CD4-positive, CD25-positive, alpha-beta regulatory T cell (primary cell): ENCODE measurements at regions not wholly inside any gene's neighbourhood (a gene's known extent, or its start where the extent isn't known, plus 50 kb on each side); places are given as distances from the start of the nearest gene placed in this dataset.

Source experiments
- ATAC-seq, 2 donors: fragments of 150-1000 bp; cut with Tn5 transposase; one replicate each; pipeline ENCODE4 v1.10.0; 2021; ENCODE audit warnings: low read depth in 2 of 2, moderate number of reproducible peaks in 2 of 2, moderate library complexity in 1 of 2
- DNase-seq, 3 donors: peaks; one replicate each; pipeline versions ENCODE4 v3.0.0 to v3.0.0-alpha.2; 2012 to 2022; ENCODE audit warnings: mixed read lengths in 1 of 3
- H3K27ac ChIP-seq: one replicate; pipeline ENCODE4 v1.7.0; 2013; ENCODE audit warnings: mild to moderate bottlenecking, low read length; ENCODE audit not compliant: insufficient read depth, poor library complexity, severe bottlenecking
- H3K27me3 ChIP-seq: one replicate; pipeline ENCODE4 v1.7.0; 2013; ENCODE audit warnings: low read length; ENCODE audit not compliant: control insufficient read depth, insufficient read depth
- H3K36me3 ChIP-seq: one replicate; pipeline ENCODE4 v1.7.0; 2013; ENCODE audit warnings: mild to moderate bottlenecking, low read length, moderate library complexity; ENCODE audit not compliant: control insufficient read depth, insufficient read depth
- H3K4me1 ChIP-seq: 2 replicates; pipeline ENCODE4 v1.7.0; 2013; ENCODE audit warnings: mild to moderate bottlenecking, low read length; ENCODE audit not compliant: insufficient read depth, control insufficient read depth, poor library complexity, severe bottlenecking
- H3K4me3 ChIP-seq: one replicate; pipeline ENCODE4 v1.7.0; 2013; ENCODE audit warnings: low read depth, mild to moderate bottlenecking, low read length, moderate library complexity
- H3K9me3 ChIP-seq, 2 experiments: 1 replicate in 1 of 2; 2 replicates in 1 of 2; pipeline ENCODE4 v1.7.0; 2013; ENCODE audit warnings: low read length in 2 of 2, mild to moderate bottlenecking in 1 of 2, moderate library complexity in 1 of 2; ENCODE audit not compliant: control insufficient read depth in 2 of 2
- H3K27ac Mint-ChIP-seq, 3 donors: one replicate each; pipeline ENCODE4 v1.8.0; 2020 to 2022; ENCODE audit warnings: mild to moderate bottlenecking in 3 of 3, mixed read lengths in 3 of 3, moderate library complexity in 2 of 3
- H3K27me3 Mint-ChIP-seq: one replicate; pipeline ENCODE4 v1.8.0; 2022; ENCODE audit warnings: mild to moderate bottlenecking, mixed read lengths
- H3K36me3 Mint-ChIP-seq: one replicate; pipeline ENCODE4 v1.8.0; 2020; ENCODE audit warnings: mixed read lengths
- H3K4me1 Mint-ChIP-seq, 4 donors: one replicate each; pipeline ENCODE4 v1.8.0; 2020 to 2022; ENCODE audit warnings: mixed read lengths in 4 of 4, mild to moderate bottlenecking in 1 of 4
- H3K4me3 Mint-ChIP-seq, 4 donors: one replicate each; pipeline ENCODE4 v1.8.0; 2020 to 2022; ENCODE audit warnings: mild to moderate bottlenecking in 4 of 4, mixed read lengths in 4 of 4, moderate library complexity in 3 of 4
- H3K9me3 Mint-ChIP-seq, 7 donors: one replicate each; pipeline ENCODE4 v1.8.0; 2020 to 2022; ENCODE audit warnings: mixed read lengths in 7 of 7, mild to moderate bottlenecking in 3 of 7, moderate library complexity in 2 of 7

- no peaks in the 10 kb centered on the region for H3K4me1 Mint-ChIP-seq
- H3K36me3 ChIP-seq = no peaks in the 10 kb centered on the region
- no peak for DNase-seq
- H3K9me3 ChIP-seq = peaks cover 0 to 6% of the 10 kb centered on the region in 2 experiments
- H3K36me3 Mint-ChIP-seq = no peaks in the 10 kb centered on the region
- no peak overlapping the region for H3K4me3 ChIP-seq
- no peak overlapping the region for H3K27ac ChIP-seq
- ATAC-seq = no peak
- no peak overlapping the region for H3K4me3 Mint-ChIP-seq
- no peaks in the 10 kb centered on the region for H3K27me3 Mint-ChIP-seq
- H3K27ac Mint-ChIP-seq = no peak overlapping the region
- H3K9me3 Mint-ChIP-seq = peaks cover 0 to 35% (median 4%) of the 10 kb centered on the region in 7 donors
- no peaks in the 10 kb centered on the region for H3K4me1 ChIP-seq
- H3K27me3 ChIP-seq = no peaks in the 10 kb centered on the region
Observed at GRCh38 chr11:80529726-80530125, 1088.9 kb upstream of the TENM4 start.

- H3K4me3 Mint-ChIP-seq = no peak overlapping the region
- no peak for ATAC-seq
Observed at GRCh38 chr11:80525663-80526405, 1085.0 kb upstream of the TENM4 start.

GRCh38 chr11:80524349-80524748 lies 1083.5 kb upstream of the TENM4 start:
- no peaks in the 10 kb centered on the region for H3K27me3 Mint-ChIP-seq
- no peak for DNase-seq

More at GRCh38 chr11:80525663-80526405, 1085.0 kb upstream of the TENM4 start:
- H3K36me3 ChIP-seq = no peaks in the 10 kb centered on the region
- Mint-ChIP-seq H3K4me1 (no peaks in the 10 kb centered on the region), H3K9me3 (peaks cover 0 to 18% (median 0%) of the 10 kb centered on the region in 7 donors), H3K36me3 (no peaks in the 10 kb centered on the region), H3K27me3 (no peaks in the 10 kb centered on the region), H3K27ac (no peak overlapping the region)
- no peak overlapping the region for H3K4me3 ChIP-seq
- H3K27me3 ChIP-seq = no peaks in the 10 kb centered on the region
- H3K9me3 ChIP-seq = no peaks in the 10 kb centered on the region
- H3K27ac ChIP-seq = no peak overlapping the region
- no peak for DNase-seq
- no peaks in the 10 kb centered on the region for H3K4me1 ChIP-seq

GRCh38 chr11:80523057-80523456 lies 1082.2 kb upstream of the TENM4 start:
- Histone ChIP-seq H3K4me3 (no peak overlapping the region), H3K36me3 (no peaks in the 10 kb centered on the region), H3K9me3 (peaks cover 0 to 3% of the 10 kb centered on the region in 2 experiments), H3K4me1 (no peaks in the 10 kb centered on the region), H3K27me3 (no peaks in the 10 kb centered on the region), H3K27ac (no peak overlapping the region)
- no peak overlapping the region for H3K4me3 Mint-ChIP-seq
- peaks cover 0 to 20% (median 2%) of the 10 kb centered on the region in 7 donors for H3K9me3 Mint-ChIP-seq
- no peaks in the 10 kb centered on the region for H3K36me3 Mint-ChIP-seq
- H3K4me1 Mint-ChIP-seq = no peaks in the 10 kb centered on the region
- no peak overlapping the region for H3K27ac Mint-ChIP-seq
- DNase-seq = no peak
- H3K27me3 Mint-ChIP-seq = no peaks in the 10 kb centered on the region
- ATAC-seq = no peak

More at GRCh38 chr11:80524349-80524748, 1083.5 kb upstream of the TENM4 start:
- no peak for ATAC-seq
- Mint-ChIP-seq H3K9me3 (peaks cover 0 to 20% (median 0%) of the 10 kb centered on the region in 7 donors), H3K4me1 (no peaks in the 10 kb centered on the region), H3K27ac (no peak overlapping the region), H3K36me3 (no peaks in the 10 kb centered on the region), H3K4me3 (no peak overlapping the region)
- Histone ChIP-seq H3K4me3 (no peak overlapping the region), H3K27me3 (no peaks in the 10 kb centered on the region), H3K4me1 (no peaks in the 10 kb centered on the region), H3K36me3 (no peaks in the 10 kb centered on the region), H3K27ac (no peak overlapping the region), H3K9me3 (no peaks in the 10 kb centered on the region)

- no peaks in the 10 kb centered on the region for H3K27me3 ChIP-seq
- H3K4me1 Mint-ChIP-seq = no peaks in the 10 kb centered on the region
- no peaks in the 10 kb centered on the region for H3K27me3 Mint-ChIP-seq
- peaks cover 0 to 3% of the 10 kb centered on the region in 2 experiments for H3K9me3 ChIP-seq
- H3K4me3 Mint-ChIP-seq = no peak overlapping the region
- H3K36me3 ChIP-seq = no peaks in the 10 kb centered on the region
- H3K36me3 Mint-ChIP-seq = no peaks in the 10 kb centered on the region
- no peak for ATAC-seq
- no peaks in the 10 kb centered on the region for H3K4me1 ChIP-seq
- no peak overlapping the region for H3K27ac ChIP-seq
- DNase-seq = no peak
- H3K9me3 Mint-ChIP-seq = peaks cover 0 to 26% (median 3%) of the 10 kb centered on the region in 7 donors
- no peak overlapping the region for H3K4me3 ChIP-seq
- no peak overlapping the region for H3K27ac Mint-ChIP-seq
Observed at GRCh38 chr11:80521592-80521991, 1080.8 kb upstream of the TENM4 start.

- H3K27me3 Mint-ChIP-seq = no peaks in the 10 kb centered on the region
- DNase-seq = no peak
- H3K4me1 Mint-ChIP-seq = no peaks in the 10 kb centered on the region
- Histone ChIP-seq H3K36me3 (no peaks in the 10 kb centered on the region), H3K27me3 (no peaks in the 10 kb centered on the region), H3K4me1 (no peaks in the 10 kb centered on the region), H3K9me3 (peaks cover 0 to 3% of the 10 kb centered on the region in 2 experiments), H3K27ac (no peak overlapping the region), H3K4me3 (no peak overlapping the region)
- no peak for ATAC-seq
- H3K4me3 Mint-ChIP-seq = no peak overlapping the region
- no peak overlapping the region for H3K27ac Mint-ChIP-seq
- H3K36me3 Mint-ChIP-seq = no peaks in the 10 kb centered on the region
- H3K9me3 Mint-ChIP-seq = peaks cover 0 to 27% (median 4%) of the 10 kb centered on the region in 7 donors
Observed at GRCh38 chr11:80520507-80520887, 1079.7 kb upstream of the TENM4 start.

- no peak overlapping the region for H3K4me3 Mint-ChIP-seq
- no peaks in the 10 kb centered on the region for H3K4me1 Mint-ChIP-seq
- peaks cover 0 to 25% (median 5%) of the 10 kb centered on the region in 7 donors for H3K9me3 Mint-ChIP-seq
- no peaks in the 10 kb centered on the region for H3K36me3 Mint-ChIP-seq
- peaks cover 0 to 3% of the 10 kb centered on the region in 2 experiments for H3K9me3 ChIP-seq
- no peaks in the 10 kb centered on the region for H3K27me3 Mint-ChIP-seq
- no peaks in the 10 kb centered on the region for H3K4me1 ChIP-seq
- no peak overlapping the region for H3K4me3 ChIP-seq
- ATAC-seq (no peak), DNase-seq (no peak)
- H3K27me3 ChIP-seq = no peaks in the 10 kb centered on the region
- no peak overlapping the region for H3K27ac Mint-ChIP-seq
- H3K36me3 ChIP-seq = no peaks in the 10 kb centered on the region
- no peak overlapping the region for H3K27ac ChIP-seq
Observed at GRCh38 chr11:80519596-80520506, 1079.0 kb upstream of the TENM4 start.
